K562 (cell line): ENCODE measurements at regions not wholly inside any gene's neighbourhood (a gene's known extent, or its start where the extent isn't known, plus 50 kb on each side); places are given as distances from the start of the nearest gene placed in this dataset.

Experiments
- ATAC-seq: fragments of 200-7000 bp; cut with Tn5 transposase; 3 replicates; pipeline ENCODE4 v1.9.1; 2020; ENCODE audit warnings: moderate library complexity
- BruUV-seq: library from RNA; stranded (reverse); fragments of 400-500 nt; replicated peaks from 2 replicates; lab custom pipeline; 2021; lab: Mats Ljungman, UMichigan
- CTCF ChIA-PET: fragments of 300-600 bp; formaldehyde crosslinking; extraction: SDS; loops from one replicate; lab custom pipeline; 2021; ENCODE audit warnings: low intra/inter-chr PET ratio; lab: Yijun Ruan, JAX
- POLR2A ChIA-PET: fragments of 300-600, 350-650 bp; sonication (Branson Sonifier 250); formaldehyde crosslinking; extraction: SDS; loops from one replicate; lab custom pipeline; 2021; ENCODE audit warnings: antibody characterized with exemption, inconsistent platforms; lab: Yijun Ruan, JAX
- DNase-seq, 4 experiments: peaks; one replicate each; pipeline versions ENCODE4 v3.0.0 to v3.0.0-alpha.2; 2011 to 2018; ENCODE audit warnings: low spot score in 3 of 4, mixed read lengths in 3 of 4; ENCODE audit errors: extremely low read depth in 1 of 4
- FAIRE-seq: peaks from 2 replicates; lab custom pipeline; 2011; peaks lifted over from hg19 to GRCh38; lab: Jason Lieb, UNC
- H2AFZ ChIP-seq: 2 replicates; pipeline ENCODE4 v1.6.0; 2011; ENCODE audit warnings: low read depth, low read length, control low read depth, inconsistent platforms
- H3K27ac ChIP-seq: fragments of 200-600 bp; 3 replicates; pipeline ENCODE4 v1.8.0; 2011; ENCODE audit warnings: low read depth, mild to moderate bottlenecking, control low read depth, inconsistent platforms, low read length, moderate library complexity, mixed read lengths; ENCODE audit errors: extremely low read depth
- H3K27me3 ChIP-seq, 2 experiments: fragments of 300-600 bp in 1 of 2; 2 replicates in 1 of 2; 3 replicates in 1 of 2; pipeline versions ENCODE4 v1.6.0 to v1.8.0; 2011; ENCODE audit warnings: inconsistent platforms in 2 of 2, low read length in 2 of 2, mild to moderate bottlenecking in 1 of 2, mixed read lengths in 1 of 2, moderate library complexity in 1 of 2; ENCODE audit not compliant: control insufficient read depth in 2 of 2, insufficient read depth in 2 of 2
- H3K36me3 ChIP-seq: fragments of 300-600 bp; 3 replicates; pipeline ENCODE4 v1.8.0; 2011; ENCODE audit warnings: mild to moderate bottlenecking, low read length, inconsistent platforms; ENCODE audit not compliant: control insufficient read depth, insufficient read depth
- H3K4me1 ChIP-seq, 2 experiments: fragments of 200-600 bp in 1 of 2; replicated peaks in 1 of 2; 2 replicates in 1 of 2; 3 replicates in 1 of 2; pipeline versions ENCODE4 v1.5.1 to v1.8.0; 2011; ENCODE audit warnings: inconsistent platforms in 2 of 2, low read length in 2 of 2, mild to moderate bottlenecking in 1 of 2, mixed read lengths in 1 of 2, moderate library complexity in 1 of 2; ENCODE audit not compliant: control insufficient read depth in 2 of 2, insufficient read depth in 2 of 2
- H3K4me2 ChIP-seq: 2 replicates; pipeline ENCODE4 v1.6.1; 2011; ENCODE audit warnings: low read length, control low read depth, inconsistent platforms, mixed read lengths; ENCODE audit not compliant: insufficient read depth
- H3K4me3 ChIP-seq: fragments of 200-600 bp; sonication (generic), shearing (Covaris generic); 2 replicates; pipeline ENCODE4 v1.5.1; 2016; ENCODE audit warnings: control low read depth, inconsistent platforms
- H3K79me2 ChIP-seq: fragments of 200-600 bp; 3 replicates; pipeline ENCODE4 v1.8.0; 2011; ENCODE audit warnings: low read length, inconsistent platforms; ENCODE audit not compliant: control insufficient read depth, insufficient read depth
- H3K9ac ChIP-seq, 2 experiments: 2 replicates each; pipeline versions ENCODE4 v1.6.0 to v1.6.1; 2011; ENCODE audit warnings: low read depth in 2 of 2, low read length in 2 of 2, control low read depth in 1 of 2, inconsistent platforms in 1 of 2, mild to moderate bottlenecking in 1 of 2, mixed read lengths in 1 of 2; ENCODE audit not compliant: insufficient read depth in 1 of 2
- H3K9me1 ChIP-seq: one replicate; pipeline ENCODE4 v1.6.0; 2011; ENCODE audit warnings: inconsistent platforms, mild to moderate bottlenecking, low read length, moderate library complexity; ENCODE audit not compliant: control insufficient read depth, insufficient read depth
- H3K9me3 ChIP-seq: replicated peaks from 2 replicates; pipeline ENCODE4 v1.5.1; 2011; ENCODE audit warnings: low read depth, low read length, inconsistent platforms; ENCODE audit not compliant: control insufficient read depth, insufficient read depth
- H4K20me1 ChIP-seq: replicated peaks from 2 replicates; pipeline ENCODE4 v1.6.1; 2011; ENCODE audit warnings: low read length, inconsistent platforms, mixed read lengths; ENCODE audit not compliant: control insufficient read depth, insufficient read depth
- FOSL1 ChIP-seq: fragments of 200-800 bp; sonication (Bioruptor generic); conservative IDR thresholded peaks from 2 replicates; pipeline ENCODE4 v1.6.1; 2016; ENCODE audit warnings: missing genetic modification characterization, missing compliant biosample characterization
- SMARCE1 ChIP-seq: fragments of 450-650 bp; IDR thresholded peaks from 2 replicates; pipeline ENCODE4 v1.7.1; 2016; ENCODE audit warnings: mild to moderate bottlenecking
- WGBS: fragments of 100-300 bp; shearing (Covaris generic); methylation state at CpG from one replicate; pipeline ENCODE4 v1.1.6; 2016; ENCODE audit warnings: low coverage, mixed read lengths; ENCODE audit not compliant: insufficient coverage; ENCODE audit errors: missing lambda C conversion rate; 5-methylcytosine and 5-hydroxymethylcytosine counted together
- in situ Hi-C: fragments of 300-500 bp; cut with MboI; formaldehyde crosslinking; loops from 4 replicates; pipeline ENCODE4 v1.15.0; 2018; ENCODE audit warnings: inconsistent platforms, mixed read lengths
- intact Hi-C: fragments of 100-400 bp; cut with micrococcal nuclease; formaldehyde crosslinking; loops from 2 replicates; pipeline ENCODE4 v1.14.2; 2022

DNA sequence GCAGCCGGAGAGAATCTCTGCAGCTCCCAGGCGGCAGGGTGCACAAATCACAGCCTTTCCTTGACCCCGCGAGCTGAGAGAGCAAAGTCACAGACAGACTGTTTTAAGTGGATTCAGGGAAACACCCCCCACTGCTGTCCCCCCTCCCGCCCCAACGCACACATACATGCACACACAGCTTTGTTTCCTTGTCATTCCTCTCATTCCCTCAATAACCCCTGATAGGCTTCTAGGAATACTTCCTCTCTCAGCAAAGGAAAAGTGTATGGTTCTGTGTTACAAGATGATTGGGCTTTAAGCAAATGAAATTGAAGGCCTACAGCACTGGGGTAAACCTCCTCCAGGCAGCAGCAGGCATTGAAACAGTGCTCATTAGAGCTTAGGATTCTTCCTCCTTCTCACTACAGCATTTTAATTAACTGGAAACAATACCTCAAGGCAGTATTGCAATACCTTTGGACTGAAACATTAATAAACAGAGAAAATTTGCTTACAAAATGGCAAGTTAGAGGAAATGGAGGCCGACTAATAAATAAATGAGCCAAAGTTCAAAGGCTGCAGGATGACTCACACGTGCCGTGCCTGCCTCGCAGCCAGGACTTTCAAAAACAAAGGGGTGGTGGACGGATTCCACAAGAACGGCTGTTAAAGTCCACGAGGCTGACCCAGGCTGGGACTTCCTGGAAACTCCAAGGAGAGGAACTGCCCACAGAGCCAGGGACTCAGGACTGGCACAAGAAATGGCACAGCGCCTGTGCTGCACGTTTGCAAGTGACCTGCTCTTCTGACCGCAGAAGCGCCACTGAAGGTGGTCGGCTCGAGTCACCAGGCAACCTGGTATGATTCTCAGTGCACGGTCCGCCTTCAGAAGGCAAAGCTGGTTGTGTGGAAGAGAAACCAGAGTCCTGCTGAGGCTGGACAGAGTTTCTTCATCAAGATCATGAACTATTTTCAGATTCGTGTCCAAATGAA is 236.2 kb downstream of the SYK start:
- no peak for FAIRE-seq
- Histone ChIP-seq H3K4me3 (no peak overlapping the region), H3K9me1 (no peaks in the 10 kb centered on the region), H3K79me2 (no peaks in the 10 kb centered on the region), H3K4me1 (peaks cover 5 to 10% of the 10 kb centered on the region in 2 experiments; a peak in 3 of 5 replicates), H2AFZ (no peak overlapping the region; the same call in 1 of the 2 replicates), H4K20me1 (no peaks in the 10 kb centered on the region), H3K9me3 (no peaks in the 10 kb centered on the region), H3K27me3 (peaks cover 2 to 47% of the 10 kb centered on the region in 2 experiments; a peak in 3 of 5 replicates), H3K36me3 (no peaks in the 10 kb centered on the region), H3K9ac (no peak overlapping the region), H3K27ac (no peak overlapping the region), H3K4me2 (peak overlapping the region; percentile 32; the same call in 1 of the 2 replicates)
- ATAC-seq = no peak
- 24% methylated on average over 15 of the region's 22 CpGs for WGBS
- POLR2A ChIA-PET = no interaction called here
- in situ Hi-C loops (no loop called here), intact Hi-C loops (loop anchor here (1.0 to 10.0 kb wide), 5 partner anchors 123 to 637 kb away; no protein-coding TSS in a partner anchor)
- no peak for DNase-seq
- CTCF ChIA-PET = interaction anchor here (1.2 kb wide), 1 partner anchor 689 kb away, joined by 4 read pairs; no protein-coding TSS in a partner anchor
- no peak for TF ChIP-seq SMARCE1
- 0 out of 2 replicates have a peak, but pooled peaks have one; percentile 18 for TF ChIP-seq FOSL1 (tag)
- TF ChIP-seq, all 486 proteins: peak for 1
- BruUV-seq = no TSS peak
